ENCODE measurements at regions not wholly inside any gene's neighbourhood (a gene's known extent, or its start where the extent isn't known, plus 50 kb on each side); places are given as distances from the start of the nearest gene placed in this dataset.

DNA sequence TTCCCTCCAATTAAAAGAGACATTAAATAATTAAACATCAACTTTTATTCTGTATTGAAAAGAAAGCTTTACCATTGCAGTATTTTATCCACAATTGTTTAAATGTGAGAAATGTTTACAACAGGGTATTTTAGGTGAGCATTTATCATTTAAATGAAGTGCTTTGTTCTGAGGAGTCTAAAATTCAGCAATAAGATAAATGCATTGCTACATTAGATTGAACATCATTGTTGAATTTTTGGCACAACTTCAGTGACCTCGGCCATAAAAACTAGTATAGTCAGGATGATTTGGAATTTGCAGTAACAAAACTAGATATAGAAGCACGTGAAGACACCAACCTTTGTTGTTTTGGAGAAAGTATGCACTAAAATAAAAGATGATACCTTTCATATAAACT is 692.9 kb downstream of the USP25 start:
- Mint-ChIP-seq H3K9me3 (ENCODE audit: unreplicated experiment) (no peaks in the 10 kb centered on the region), H3K4me1 (ENCODE audit: unreplicated experiment) (peaks cover 14% of the 10 kb centered on the region), H3K27ac (ENCODE audit: unreplicated experiment) (no peak overlapping the region), H3K36me3 (ENCODE audit: low read depth, unreplicated experiment) (no peaks in the 10 kb centered on the region), H3K27me3 (ENCODE audit: unreplicated experiment) (no peaks in the 10 kb centered on the region), H3K4me3 (ENCODE audit: unreplicated experiment) (no peak overlapping the region)
- TF ChIP-seq, protein P1, sequence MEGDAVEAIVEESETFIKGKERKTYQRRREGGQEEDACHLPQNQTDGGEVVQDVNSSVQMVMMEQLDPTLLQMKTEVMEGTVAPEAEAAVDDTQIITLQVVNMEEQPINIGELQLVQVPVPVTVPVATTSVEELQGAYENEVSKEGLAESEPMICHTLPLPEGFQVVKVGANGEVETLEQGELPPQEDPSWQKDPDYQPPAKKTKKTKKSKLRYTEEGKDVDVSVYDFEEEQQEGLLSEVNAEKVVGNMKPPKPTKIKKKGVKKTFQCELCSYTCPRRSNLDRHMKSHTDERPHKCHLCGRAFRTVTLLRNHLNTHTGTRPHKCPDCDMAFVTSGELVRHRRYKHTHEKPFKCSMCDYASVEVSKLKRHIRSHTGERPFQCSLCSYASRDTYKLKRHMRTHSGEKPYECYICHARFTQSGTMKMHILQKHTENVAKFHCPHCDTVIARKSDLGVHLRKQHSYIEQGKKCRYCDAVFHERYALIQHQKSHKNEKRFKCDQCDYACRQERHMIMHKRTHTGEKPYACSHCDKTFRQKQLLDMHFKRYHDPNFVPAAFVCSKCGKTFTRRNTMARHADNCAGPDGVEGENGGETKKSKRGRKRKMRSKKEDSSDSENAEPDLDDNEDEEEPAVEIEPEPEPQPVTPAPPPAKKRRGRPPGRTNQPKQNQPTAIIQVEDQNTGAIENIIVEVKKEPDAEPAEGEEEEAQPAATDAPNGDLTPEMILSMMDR (IDR thresholded peaks at IDR 0.05; ENCODE audit: unreplicated experiment): no peak
- no peak for DNase-seq (ENCODE audit: low spot score)

DNA sequence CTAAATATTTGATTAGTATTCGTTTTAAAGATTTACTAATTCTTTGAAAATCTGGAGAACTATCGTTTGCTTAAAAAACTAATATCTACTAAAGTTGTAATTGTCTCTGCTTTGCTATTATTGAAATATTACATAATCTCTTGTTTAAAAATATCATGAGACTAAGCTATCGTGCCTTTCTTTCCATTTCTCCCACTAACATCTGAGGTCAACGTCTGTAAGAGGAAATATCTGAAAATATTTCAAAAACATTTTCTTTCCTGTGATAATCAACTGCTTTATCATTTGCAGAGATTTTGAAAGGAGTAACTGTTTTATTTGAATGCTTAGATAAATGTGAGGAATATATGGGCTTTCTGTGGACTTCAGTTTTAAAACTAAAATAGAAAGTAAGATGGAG is 694.1 kb downstream of the USP25 start:
- peaks cover 22% of the 10 kb centered on the region for H3K4me1 Mint-ChIP-seq (ENCODE audit: unreplicated experiment)
- TF ChIP-seq, protein P1 (IDR thresholded peaks at IDR 0.05; ENCODE audit: unreplicated experiment): no peak
- no peak overlapping the region for H3K27ac Mint-ChIP-seq (ENCODE audit: unreplicated experiment)
- no peaks in the 10 kb centered on the region for H3K9me3 Mint-ChIP-seq (ENCODE audit: unreplicated experiment)
- H3K36me3 Mint-ChIP-seq (ENCODE audit: low read depth, unreplicated experiment): no peaks in the 10 kb centered on the region
- H3K27me3 Mint-ChIP-seq (ENCODE audit: unreplicated experiment): no peaks in the 10 kb centered on the region
- no peak overlapping the region for H3K4me3 Mint-ChIP-seq (ENCODE audit: unreplicated experiment)
- no peak for DNase-seq (ENCODE audit: low spot score)

DNA sequence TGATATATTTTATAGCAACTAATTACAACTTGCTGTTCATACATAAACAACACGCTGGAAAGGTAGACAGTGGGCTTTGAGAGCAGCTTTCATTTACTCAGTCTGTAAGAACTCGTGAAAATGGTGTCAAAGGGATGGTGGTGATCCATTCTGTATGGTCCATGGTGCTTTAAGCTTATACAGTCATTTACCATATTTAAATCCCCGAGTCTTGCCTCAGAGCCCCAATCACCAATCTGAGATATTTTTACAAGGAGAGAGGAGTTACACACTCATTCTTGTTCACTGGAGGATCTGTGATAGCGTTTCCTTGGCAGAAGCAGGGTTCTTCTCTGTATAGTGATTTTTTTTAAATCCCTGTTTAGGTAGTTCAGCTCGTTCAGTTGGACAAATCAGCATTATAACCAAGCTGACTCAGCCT is 694.6 kb downstream of the USP25 start:
- Mint-ChIP-seq H3K27ac (ENCODE audit: unreplicated experiment) (no peak overlapping the region), H3K27me3 (ENCODE audit: unreplicated experiment) (no peaks in the 10 kb centered on the region), H3K36me3 (ENCODE audit: low read depth, unreplicated experiment) (no peaks in the 10 kb centered on the region), H3K9me3 (ENCODE audit: unreplicated experiment) (no peaks in the 10 kb centered on the region), H3K4me1 (ENCODE audit: unreplicated experiment) (peaks cover 23% of the 10 kb centered on the region), H3K4me3 (ENCODE audit: unreplicated experiment) (no peak overlapping the region)
- TF ChIP-seq, protein P1 (IDR thresholded peaks at IDR 0.05; ENCODE audit: unreplicated experiment): no peak
- DNase-seq (ENCODE audit: low spot score): no peak

DNA sequence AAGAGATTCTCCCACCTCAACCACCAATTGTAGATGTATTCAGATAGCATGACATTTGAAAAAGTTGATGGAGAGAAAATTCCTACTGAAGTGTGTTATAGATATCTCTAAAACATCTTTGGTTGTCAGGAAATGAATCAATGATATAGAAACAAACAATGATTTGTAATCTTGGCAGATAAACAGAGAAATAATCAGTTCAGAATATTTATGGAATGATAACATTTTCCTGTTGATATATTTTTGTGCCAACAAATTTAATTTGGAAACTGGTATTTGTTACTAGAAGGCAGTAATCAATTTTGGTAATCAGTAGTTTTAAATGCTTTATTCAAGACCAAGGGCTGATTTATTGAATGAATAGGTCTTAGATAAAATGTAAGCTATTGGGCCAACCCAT is 695.6 kb downstream of the USP25 start:
- no peaks in the 10 kb centered on the region for H3K27me3 Mint-ChIP-seq (ENCODE audit: unreplicated experiment)
- no peak overlapping the region for H3K4me3 Mint-ChIP-seq (ENCODE audit: unreplicated experiment)
- no peak overlapping the region for H3K27ac Mint-ChIP-seq (ENCODE audit: unreplicated experiment)
- H3K4me1 Mint-ChIP-seq (ENCODE audit: unreplicated experiment): peaks cover 16% of the 10 kb centered on the region
- TF ChIP-seq, protein P1 (IDR thresholded peaks at IDR 0.05; ENCODE audit: unreplicated experiment): no peak
- no peak for DNase-seq (ENCODE audit: low spot score)
- H3K36me3 Mint-ChIP-seq (ENCODE audit: low read depth, unreplicated experiment): no peaks in the 10 kb centered on the region
- no peaks in the 10 kb centered on the region for H3K9me3 Mint-ChIP-seq (ENCODE audit: unreplicated experiment)

DNA sequence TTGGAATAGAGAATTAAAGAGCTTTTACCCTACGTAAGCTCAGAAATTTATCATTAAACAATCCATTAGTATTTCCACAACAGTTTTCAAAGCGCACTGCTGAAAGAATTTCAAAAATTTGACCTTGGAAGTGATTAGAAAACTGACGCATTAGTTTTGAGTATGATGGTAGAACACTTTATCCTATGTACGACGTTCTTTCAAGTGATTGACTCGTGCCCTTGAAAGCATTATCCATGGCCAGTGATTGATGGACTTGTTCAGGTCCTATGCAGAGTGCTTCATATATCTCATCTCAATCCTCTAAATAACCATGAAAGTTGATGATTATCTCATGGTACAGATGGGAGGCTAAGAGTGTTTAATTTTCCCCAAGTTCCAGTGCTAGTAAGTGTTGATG is 697.2 kb downstream of the USP25 start:
- H3K9me3 Mint-ChIP-seq (ENCODE audit: unreplicated experiment): no peaks in the 10 kb centered on the region
- H3K4me1 Mint-ChIP-seq (ENCODE audit: unreplicated experiment): peaks cover 16% of the 10 kb centered on the region
- no peaks in the 10 kb centered on the region for H3K27me3 Mint-ChIP-seq (ENCODE audit: unreplicated experiment)
- H3K36me3 Mint-ChIP-seq (ENCODE audit: low read depth, unreplicated experiment): no peaks in the 10 kb centered on the region
- TF ChIP-seq, protein P1 (IDR thresholded peaks at IDR 0.05; ENCODE audit: unreplicated experiment): no peak
- H3K27ac Mint-ChIP-seq (ENCODE audit: unreplicated experiment): no peak overlapping the region
- no peak for DNase-seq (ENCODE audit: low spot score)
- no peak overlapping the region for H3K4me3 Mint-ChIP-seq (ENCODE audit: unreplicated experiment)
